ENCODE measurements at regions not wholly inside any gene's neighbourhood (a gene's known extent, or its start where the extent isn't known, plus 50 kb on each side); places are given as distances from the start of the nearest gene placed in this dataset.

- DNase-seq (ENCODE audit: low spot score) = no peak
Observed at GRCh38 chr1:170271430-170272161, 125.8 kb downstream of the NTMT2 start.

DNA sequence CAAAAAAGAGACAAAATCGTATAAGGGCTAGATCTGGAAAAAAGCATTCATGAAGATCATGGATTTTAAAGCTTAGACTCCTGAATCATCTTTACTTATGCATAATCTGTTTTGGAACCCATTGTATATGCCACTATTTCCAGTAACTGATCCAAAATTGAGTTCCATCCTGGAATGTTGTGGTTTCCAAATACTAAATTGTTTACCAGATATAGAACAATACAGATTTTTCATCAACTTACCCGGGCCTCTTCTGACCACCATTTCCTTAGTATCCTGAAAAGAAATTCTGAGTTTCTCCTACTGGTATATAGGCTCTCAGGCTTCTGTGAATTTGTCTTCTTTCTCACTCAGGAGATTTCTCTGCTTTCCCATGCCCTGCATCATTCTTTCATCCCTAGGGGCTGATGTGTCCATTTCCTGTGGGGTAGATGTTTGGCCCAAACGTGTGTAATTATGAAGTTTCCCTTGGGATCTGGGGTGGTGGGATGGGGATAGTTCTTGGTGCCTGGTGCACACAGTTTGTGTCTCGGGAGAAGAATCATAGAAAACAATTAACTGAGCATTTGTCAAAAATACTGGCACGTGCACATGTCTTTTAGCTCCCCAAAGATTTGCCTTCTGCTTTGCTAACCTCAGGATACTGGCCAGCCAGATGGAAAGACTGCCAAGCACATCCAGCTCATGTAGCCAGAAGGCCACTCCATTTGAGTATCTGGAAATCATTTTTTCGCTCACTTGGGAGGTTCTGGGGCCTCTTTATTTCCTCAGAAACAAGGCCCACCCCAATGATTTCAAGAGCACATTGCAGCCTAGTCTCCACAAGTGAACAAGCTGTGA is 127.8 kb downstream of the NTMT2 start:
- DNase-seq (ENCODE audit: low spot score) = no peak

- no peak for DNase-seq (ENCODE audit: low spot score)
Observed at GRCh38 chr1:170274131-170274501, 128.4 kb downstream of the NTMT2 start.

- no peak for DNase-seq (ENCODE audit: low spot score)
Observed at GRCh38 chr1:170277985-170278384, 132.2 kb downstream of the NTMT2 start.

GRCh38 chr1:170284016-170284415 is 138.3 kb downstream of the NTMT2 start:
- no peak for DNase-seq (ENCODE audit: low spot score)

DNA sequence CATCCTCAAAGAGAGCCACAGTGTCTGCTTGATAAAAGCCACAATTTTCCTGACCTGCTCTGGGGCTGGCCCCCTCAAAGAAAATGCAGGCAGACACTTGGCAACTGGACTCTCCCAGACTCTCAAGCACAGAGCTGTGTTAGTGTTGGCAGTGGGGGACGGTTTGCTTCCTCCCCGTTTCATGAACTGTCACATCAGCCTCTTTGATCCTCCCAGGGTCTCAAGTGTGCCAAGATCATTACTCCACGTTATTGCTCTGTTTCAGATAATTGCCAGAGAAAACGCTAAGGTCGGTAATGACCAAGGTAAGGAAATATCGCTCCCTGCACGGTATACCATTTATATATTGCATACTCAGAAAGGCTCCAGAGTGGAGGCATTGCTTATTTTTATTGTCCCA is 138.8 kb downstream of the NTMT2 start:
- DNase-seq (ENCODE audit: low spot score) = no peak

DNA sequence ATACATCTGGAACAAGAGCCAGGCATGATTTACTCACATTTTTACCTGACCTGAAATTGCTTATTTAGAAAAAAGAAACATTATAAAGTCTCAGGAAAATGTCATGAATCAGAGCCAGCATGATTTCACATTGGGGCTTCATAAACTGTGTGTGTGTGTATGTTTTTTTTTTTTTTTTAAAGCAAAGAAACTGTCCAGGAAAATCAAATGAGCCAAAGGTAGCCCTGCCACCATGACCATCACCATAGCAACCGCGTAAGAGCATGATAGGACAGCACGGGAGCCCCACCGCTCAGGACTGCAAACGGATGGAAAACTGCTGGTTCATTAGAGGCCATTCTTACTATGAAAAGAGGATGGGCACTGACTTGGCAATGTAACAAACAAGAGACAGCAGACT is 139.2 kb downstream of the NTMT2 start:
- no peak for DNase-seq (ENCODE audit: low spot score)

DNA sequence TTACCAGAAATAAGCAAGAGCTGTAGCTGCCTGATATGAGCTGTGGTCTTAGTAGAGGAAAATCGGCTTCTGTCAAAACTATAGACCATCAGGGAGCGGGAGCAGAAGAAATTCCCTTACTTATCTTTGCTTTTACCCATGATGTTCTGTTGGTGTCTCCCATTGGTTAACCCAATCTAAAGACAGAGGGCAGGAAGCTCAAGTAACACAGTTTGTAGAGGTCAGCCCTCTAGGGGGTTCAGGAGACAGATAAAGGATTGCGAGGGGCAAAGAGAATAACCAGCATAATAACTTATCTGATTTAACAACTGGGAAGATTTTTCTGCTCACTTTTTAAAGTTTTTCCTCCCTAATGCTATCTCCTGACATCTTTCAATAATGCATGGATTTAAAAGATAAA is 142.4 kb downstream of the NTMT2 start:
- DNase-seq (ENCODE audit: low spot score) = no peak

GRCh38 chr1:170290276-170290675 is 144.5 kb downstream of the NTMT2 start:
- no peak for DNase-seq (ENCODE audit: low spot score)

- no peak for DNase-seq (ENCODE audit: low spot score)
Observed at GRCh38 chr1:170290991-170291390, 145.2 kb downstream of the NTMT2 start.

GRCh38 chr1:170291516-170291915 is 145.8 kb downstream of the NTMT2 start:
- DNase-seq (ENCODE audit: low spot score) = no peak

- DNase-seq (ENCODE audit: low spot score) = no peak
Observed at GRCh38 chr1:170296211-170296610, 150.5 kb downstream of the NTMT2 start.

DNA sequence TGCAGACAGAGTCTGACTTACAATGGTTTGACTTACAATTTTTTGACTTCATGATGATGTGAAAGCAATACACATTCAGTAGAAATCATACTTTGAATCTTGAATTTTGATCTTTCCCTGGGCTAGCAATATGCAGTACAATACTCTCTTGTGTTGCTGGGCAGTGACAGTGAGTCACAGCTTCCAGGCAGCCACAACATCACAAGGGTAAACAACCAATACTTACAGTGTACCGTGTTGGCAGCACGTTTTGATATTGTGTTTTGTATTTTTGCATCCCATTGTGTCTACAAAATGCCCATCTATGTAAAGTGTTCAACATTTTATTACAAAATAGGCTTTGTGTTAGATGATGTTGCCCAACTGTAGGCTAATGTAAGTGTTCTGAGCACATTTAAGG is 150.9 kb downstream of the NTMT2 start:
- peak; percentile 38 for DNase-seq (ENCODE audit: low spot score)

- DNase-seq (ENCODE audit: low spot score) = no peak
Observed at GRCh38 chr1:170301596-170301995, 155.8 kb downstream of the NTMT2 start.

DNA sequence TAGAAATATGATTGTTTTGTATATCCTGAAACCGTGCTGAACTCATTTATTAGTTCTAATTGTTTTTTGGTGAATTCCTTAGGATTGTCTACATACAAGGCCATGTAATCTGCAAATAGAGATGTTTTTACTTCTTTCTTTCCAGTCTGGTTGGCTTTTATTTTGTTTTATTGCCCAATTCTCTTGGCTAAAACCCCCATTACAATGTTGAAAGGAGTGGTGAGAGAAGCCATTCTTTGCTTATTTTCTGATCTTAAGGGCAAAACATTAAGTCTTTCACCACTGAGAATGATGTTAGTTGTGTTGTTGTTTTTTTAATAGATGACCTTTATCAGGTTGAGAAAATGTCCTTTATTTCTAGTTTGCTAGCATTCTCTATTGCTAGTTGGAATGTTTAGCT is 157.3 kb downstream of the NTMT2 start:
- no peak for DNase-seq (ENCODE audit: low spot score)

DNA sequence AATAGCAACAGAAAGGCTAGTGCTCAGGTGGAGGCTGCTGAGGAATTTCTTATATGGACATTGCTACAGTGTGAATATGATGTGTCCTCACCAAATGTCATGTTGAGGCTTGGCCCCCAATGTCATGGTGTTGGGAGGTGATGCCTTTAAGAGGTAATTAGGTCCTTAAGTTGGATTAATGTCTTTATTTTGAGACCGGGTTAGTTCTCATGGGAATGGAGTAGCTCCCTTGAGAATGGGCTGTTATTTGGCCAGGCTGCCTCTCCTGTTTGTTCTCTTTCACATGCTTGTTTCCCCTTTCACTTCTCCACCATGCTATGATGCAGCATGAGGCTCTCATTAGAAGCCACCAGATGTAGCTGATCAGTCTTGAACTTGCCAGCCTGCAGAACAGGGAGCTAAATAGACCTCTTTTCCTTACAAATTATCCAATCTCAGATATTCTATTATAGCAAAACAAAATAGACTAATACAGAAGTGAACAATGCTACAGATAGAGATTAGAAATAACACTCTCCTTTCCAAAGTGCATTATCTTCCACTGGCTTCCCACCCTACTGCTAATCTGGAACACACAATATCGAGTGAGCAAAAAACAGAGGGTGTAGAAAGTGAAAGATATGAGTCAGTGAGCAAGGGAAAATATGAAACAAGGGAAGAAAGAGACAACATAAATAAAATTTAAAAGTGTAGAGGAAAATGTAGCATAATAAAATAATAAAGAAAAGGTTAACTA is 160.2 kb downstream of the NTMT2 start:
- DNase-seq (ENCODE audit: low spot score) = no peak

DNA sequence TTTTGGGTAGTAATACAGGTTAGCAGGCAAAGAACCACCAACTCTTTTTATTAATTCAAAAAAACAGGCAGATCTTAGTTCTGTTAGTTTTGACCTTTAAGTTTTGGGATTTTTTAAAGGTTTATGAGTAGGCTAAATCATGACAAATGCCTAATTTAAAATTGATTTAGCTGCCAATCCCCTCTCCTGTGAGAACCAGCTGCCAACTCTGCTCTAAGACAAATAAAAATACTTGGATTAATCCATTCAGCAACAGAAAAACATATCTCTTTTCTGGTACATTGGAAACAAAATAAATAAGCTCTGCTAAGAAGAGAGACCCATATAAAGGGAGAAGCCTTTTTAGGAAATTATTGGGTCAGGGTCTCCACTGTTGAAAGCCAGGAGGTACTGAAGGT is 160.8 kb downstream of the NTMT2 start:
- DNase-seq (ENCODE audit: low spot score) = no peak

- no peak for DNase-seq (ENCODE audit: low spot score)
Observed at GRCh38 chr1:170306948-170307347, 161.2 kb downstream of the NTMT2 start.

GRCh38 chr1:170307426-170307825 is 161.7 kb downstream of the NTMT2 start:
- no peak for DNase-seq (ENCODE audit: low spot score)

DNA sequence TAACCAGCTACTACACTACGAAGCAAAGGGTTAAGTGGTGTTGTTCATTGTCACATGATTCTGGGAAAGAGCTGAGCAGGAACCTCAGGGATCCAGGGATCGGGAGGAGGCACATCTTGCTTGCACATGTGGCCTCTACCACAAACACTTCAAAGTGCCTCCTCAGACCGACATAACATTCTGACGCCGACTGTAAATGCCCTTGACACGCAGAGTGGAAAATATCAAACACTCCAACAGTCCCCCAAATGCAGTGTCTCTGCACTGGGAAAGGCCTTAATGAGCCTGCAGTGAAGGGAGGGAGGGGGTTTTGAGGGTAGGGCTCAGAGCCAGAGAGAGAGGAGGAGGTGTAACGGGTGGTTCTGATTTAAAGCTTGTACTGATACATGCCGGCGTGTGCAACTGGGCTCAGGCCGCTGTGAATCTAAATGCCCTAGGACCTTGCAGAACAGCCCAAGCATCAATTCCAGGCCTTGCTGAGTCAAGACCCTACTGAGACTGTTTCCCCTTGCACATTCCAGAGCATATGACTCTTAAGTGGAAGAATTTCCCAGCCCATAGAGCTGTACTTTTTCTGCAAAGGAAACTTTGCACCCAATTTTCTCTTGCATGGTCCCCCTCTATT is 163.7 kb downstream of the NTMT2 start:
- DNase-seq (ENCODE audit: low spot score) = no peak

- DNase-seq (ENCODE audit: low spot score) = no peak
Observed at GRCh38 chr1:170310014-170310405, 164.3 kb downstream of the NTMT2 start.

DNA sequence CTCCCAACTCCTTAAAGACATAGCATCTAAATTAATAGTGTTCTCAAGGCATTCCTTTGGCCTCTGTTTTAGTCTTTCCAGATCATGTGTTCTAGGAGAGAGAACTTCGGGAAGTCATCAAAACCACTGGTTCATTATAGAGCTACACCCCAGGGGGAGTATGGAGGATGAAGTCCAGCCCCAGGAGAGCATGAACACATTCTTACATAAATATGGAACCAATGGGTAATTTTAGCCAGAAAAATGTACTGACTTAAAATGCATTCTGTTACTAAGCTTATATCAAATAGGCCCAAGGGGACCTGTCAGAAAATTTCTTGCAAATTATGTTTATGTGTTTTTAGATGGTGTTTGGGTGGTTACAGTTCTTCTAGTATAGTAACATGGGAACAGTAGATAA is 165.2 kb downstream of the NTMT2 start:
- DNase-seq (ENCODE audit: low spot score) = no peak

DNA sequence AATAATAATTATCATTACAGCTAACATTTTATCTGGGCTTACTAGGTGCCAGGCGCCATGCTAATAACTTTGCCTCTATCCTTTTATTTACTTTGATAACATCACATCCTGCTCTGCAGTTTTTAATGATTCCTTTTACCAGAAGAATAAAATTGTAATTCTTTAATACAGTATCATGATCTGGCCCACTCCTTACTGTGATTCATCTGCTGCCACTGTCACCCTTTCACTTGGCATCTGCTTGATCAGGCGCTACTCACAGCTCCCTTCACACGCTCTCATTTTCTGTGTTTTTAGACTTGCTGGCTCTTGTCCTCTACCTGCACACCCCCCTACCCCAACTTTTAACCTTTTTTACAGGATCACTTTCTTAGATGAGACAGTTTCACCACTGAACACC is 167.5 kb downstream of the NTMT2 start:
- DNase-seq (ENCODE audit: low spot score) = no peak

All from SW480 (cell line).